GM12872 (cell line): ENCODE measurements at regions not wholly inside any gene's neighbourhood (a gene's known extent, or its start where the extent isn't known, plus 50 kb on each side); places are given as distances from the start of the nearest gene placed in this dataset.

Experiments
- CTCF ChIP-seq: IDR thresholded peaks from 3 replicates; pipeline ENCODE4 v1.5.1; 2011; ENCODE audit warnings: low read depth, mild to moderate bottlenecking, low read length, moderate library complexity; ENCODE audit not compliant: insufficient read depth

- TF ChIP-seq CTCF, result no peak
These were observed 657.9 kb upstream of the ST8SIA4 start for GRCh38 chr5:101561018-101561417.

DNA sequence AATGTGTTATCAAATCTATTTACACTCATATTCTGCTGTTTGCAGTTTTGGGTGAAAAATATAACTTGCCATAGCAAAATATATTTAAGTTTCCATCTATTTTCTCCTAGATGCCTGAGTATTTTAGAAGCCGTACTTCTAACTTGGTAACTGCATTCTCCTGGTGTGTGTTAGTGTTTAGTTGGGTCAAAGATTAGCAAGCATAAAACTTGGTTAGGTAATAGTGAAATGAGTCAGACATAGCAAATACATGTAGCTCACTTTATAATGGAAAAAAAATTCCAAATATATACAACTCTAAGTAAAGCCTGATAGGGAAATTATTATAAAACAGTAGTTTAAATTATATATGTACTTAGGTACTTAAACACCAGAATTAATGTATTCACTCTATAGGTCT is 640.7 kb upstream of the ST8SIA4 start:
- no peak for TF ChIP-seq CTCF

GRCh38 chr5:101539315-101539714 is 636.2 kb upstream of the ST8SIA4 start:
- no peak for TF ChIP-seq CTCF

- TF ChIP-seq CTCF, result no peak
These were observed 632.5 kb upstream of the ST8SIA4 start for GRCh38 chr5:101535626-101536025.

- TF ChIP-seq CTCF, result no peak
These were observed 631.5 kb upstream of the ST8SIA4 start for GRCh38 chr5:101534491-101535110.

DNA sequence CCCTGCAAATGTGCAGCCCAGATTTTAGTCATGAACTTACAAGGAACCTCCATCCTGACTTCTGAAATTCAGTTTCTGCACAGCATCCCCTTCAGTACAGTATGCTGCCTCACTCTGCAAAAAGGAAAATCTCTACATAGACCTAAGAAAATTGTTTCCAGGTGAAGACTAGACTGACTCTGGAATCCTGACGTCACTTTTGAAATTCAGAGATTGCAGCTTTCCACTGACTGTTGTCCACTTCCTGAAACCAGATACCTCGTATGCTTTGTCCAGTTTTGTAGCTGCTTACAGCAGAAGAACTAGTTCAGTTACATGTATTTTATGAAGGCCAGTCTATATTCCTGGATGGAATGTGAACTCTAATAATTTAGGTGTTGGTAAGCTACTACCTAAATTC is 629.3 kb upstream of the ST8SIA4 start:
- TF ChIP-seq CTCF, result no peak

GRCh38 chr5:101531026-101531425 is 627.9 kb upstream of the ST8SIA4 start:
- no peak for TF ChIP-seq CTCF
